ENCODE measurements at regions not wholly inside any gene's neighbourhood (a gene's known extent, or its start where the extent isn't known, plus 50 kb on each side); places are given as distances from the start of the nearest gene placed in this dataset.

DNA sequence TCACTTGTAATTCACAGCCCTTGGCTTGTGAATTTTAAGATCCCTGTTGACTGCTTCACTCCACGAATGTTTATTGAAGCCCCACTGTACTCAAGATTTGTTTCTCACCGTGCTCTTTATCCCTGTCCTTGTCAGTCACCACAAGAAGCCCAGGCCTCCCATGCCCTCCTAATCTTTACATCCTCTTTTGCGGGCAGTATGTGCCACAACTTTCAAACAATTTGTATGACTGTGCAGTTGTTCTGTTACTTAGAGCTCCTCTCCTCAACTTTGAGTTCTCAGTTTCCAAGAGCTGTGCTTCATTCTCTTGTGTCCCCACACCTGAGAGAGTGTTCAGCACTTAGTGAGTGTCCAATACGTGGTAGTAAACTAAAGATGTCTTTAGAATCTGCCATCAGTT is 467.7 kb downstream of the NKX6-1 start:
- intact Hi-C loops (cut with micrococcal nuclease; ENCODE audit: unreplicated experiment): no loop called here
- no peak overlapping the region for H3K4me3 Mint-ChIP-seq (ENCODE audit: low read depth, unreplicated experiment)
- BruUV-seq (replicated peaks): no TSS peak
- CTCF ChIA-PET: no interaction called here
- no peaks in the 10 kb centered on the region for H3K9me3 Mint-ChIP-seq (ENCODE audit: low read depth, unreplicated experiment)
- H3K4me1 Mint-ChIP-seq (ENCODE audit: low read depth, unreplicated experiment): no peaks in the 10 kb centered on the region
- H3K36me3 Mint-ChIP-seq (ENCODE audit: insufficient read depth, unreplicated experiment): no peaks in the 10 kb centered on the region
- DNase-seq: no peak
- peaks cover 28% of the 10 kb centered on the region for H3K27me3 Mint-ChIP-seq (ENCODE audit: unreplicated experiment)
- H3K27ac Mint-ChIP-seq (ENCODE audit: unreplicated experiment): no peak overlapping the region
- TF ChIP-seq, protein P1, sequence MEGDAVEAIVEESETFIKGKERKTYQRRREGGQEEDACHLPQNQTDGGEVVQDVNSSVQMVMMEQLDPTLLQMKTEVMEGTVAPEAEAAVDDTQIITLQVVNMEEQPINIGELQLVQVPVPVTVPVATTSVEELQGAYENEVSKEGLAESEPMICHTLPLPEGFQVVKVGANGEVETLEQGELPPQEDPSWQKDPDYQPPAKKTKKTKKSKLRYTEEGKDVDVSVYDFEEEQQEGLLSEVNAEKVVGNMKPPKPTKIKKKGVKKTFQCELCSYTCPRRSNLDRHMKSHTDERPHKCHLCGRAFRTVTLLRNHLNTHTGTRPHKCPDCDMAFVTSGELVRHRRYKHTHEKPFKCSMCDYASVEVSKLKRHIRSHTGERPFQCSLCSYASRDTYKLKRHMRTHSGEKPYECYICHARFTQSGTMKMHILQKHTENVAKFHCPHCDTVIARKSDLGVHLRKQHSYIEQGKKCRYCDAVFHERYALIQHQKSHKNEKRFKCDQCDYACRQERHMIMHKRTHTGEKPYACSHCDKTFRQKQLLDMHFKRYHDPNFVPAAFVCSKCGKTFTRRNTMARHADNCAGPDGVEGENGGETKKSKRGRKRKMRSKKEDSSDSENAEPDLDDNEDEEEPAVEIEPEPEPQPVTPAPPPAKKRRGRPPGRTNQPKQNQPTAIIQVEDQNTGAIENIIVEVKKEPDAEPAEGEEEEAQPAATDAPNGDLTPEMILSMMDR (IDR thresholded peaks at IDR 0.05; ENCODE audit: unreplicated experiment): no peak

DNA sequence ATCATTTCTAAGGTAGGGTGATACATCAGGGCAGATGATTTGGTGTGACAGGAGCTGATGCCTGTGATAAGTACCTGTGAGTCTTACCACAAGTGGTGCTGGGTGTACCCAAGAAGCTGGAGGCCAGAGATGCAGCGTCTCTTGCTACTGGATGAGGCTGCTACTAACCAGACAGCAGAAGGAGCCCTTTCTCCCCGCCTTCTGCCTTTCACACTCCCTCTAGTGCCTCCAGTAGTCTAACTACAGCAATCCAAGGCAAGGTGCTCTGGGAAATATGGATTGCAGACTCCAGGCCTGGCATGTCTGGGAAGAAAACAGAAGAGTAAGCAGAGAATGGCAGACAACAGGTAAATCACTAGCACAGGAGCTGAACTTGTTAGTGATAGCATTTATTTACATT is 470.8 kb downstream of the NKX6-1 start:
- intact Hi-C loops (cut with micrococcal nuclease; ENCODE audit: unreplicated experiment): no loop called here
- H3K4me1 Mint-ChIP-seq (ENCODE audit: low read depth, unreplicated experiment): no peaks in the 10 kb centered on the region
- peaks cover 42% of the 10 kb centered on the region for H3K27me3 Mint-ChIP-seq (ENCODE audit: unreplicated experiment)
- no peak overlapping the region for H3K27ac Mint-ChIP-seq (ENCODE audit: unreplicated experiment)
- no TSS peak for BruUV-seq (replicated peaks)
- CTCF ChIA-PET: interaction anchor here (0.6 kb wide), 1 partner anchor 15 kb away, joined by 3 read pairs; no protein-coding TSS in a partner anchor
- H3K4me3 Mint-ChIP-seq (ENCODE audit: low read depth, unreplicated experiment): no peak overlapping the region
- no peak for DNase-seq
- TF ChIP-seq, protein P1 (IDR thresholded peaks at IDR 0.05; ENCODE audit: unreplicated experiment): no peak
- no peaks in the 10 kb centered on the region for H3K36me3 Mint-ChIP-seq (ENCODE audit: insufficient read depth, unreplicated experiment)
- no peaks in the 10 kb centered on the region for H3K9me3 Mint-ChIP-seq (ENCODE audit: low read depth, unreplicated experiment)

DNA sequence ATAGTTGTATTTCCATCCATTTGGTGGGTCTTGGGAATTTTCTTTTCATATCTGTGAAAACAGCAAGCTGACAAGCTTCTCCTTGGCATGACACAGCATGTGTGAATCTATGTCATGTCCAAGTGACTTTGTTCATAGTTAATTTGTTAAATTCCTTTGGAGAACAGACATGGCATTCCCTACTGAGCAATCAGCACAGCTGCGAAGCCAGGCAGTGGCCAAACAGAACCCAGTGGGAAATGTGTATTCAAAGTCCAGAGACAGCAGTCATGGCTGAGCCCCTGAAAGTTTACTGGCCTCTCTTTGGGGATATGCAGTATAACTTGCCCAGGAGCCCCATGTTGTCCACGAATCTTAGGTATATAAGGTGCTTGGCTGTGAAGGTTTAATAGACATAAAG is 474.7 kb downstream of the NKX6-1 start:
- no TSS peak for BruUV-seq (replicated peaks)
- intact Hi-C loops (cut with micrococcal nuclease; ENCODE audit: unreplicated experiment): no loop called here
- H3K36me3 Mint-ChIP-seq (ENCODE audit: insufficient read depth, unreplicated experiment): peaks cover 5% of the 10 kb centered on the region
- peaks cover 40% of the 10 kb centered on the region for H3K27me3 Mint-ChIP-seq (ENCODE audit: unreplicated experiment)
- CTCF ChIA-PET: no interaction called here
- TF ChIP-seq, protein P1 (IDR thresholded peaks at IDR 0.05; ENCODE audit: unreplicated experiment): no peak
- DNase-seq: no peak
- H3K27ac Mint-ChIP-seq (ENCODE audit: unreplicated experiment): no peak overlapping the region
- H3K9me3 Mint-ChIP-seq (ENCODE audit: low read depth, unreplicated experiment): no peaks in the 10 kb centered on the region
- no peaks in the 10 kb centered on the region for H3K4me1 Mint-ChIP-seq (ENCODE audit: low read depth, unreplicated experiment)
- H3K4me3 Mint-ChIP-seq (ENCODE audit: low read depth, unreplicated experiment): no peak overlapping the region

DNA sequence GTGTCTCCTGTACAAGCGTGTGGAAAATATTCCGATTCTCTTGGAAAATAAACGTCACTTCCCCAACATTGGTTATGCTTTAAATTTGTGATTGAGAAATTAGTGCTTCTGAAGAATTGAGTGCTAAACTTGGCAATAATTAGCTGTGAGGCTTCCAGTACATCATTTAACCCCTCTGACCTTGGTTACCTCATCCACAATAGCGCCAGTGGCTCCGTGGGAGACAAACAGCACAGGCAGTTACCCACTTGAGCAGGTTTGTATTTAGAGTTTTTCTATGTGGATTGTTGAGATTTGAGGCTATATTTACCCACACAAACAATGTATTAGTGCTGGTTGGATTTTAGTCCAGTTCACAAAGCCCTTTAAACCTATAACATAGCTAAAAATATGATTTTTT is 476.5 kb downstream of the NKX6-1 start:
- H3K27me3 Mint-ChIP-seq (ENCODE audit: unreplicated experiment): peaks cover 34% of the 10 kb centered on the region
- no TSS peak for BruUV-seq (replicated peaks)
- H3K4me1 Mint-ChIP-seq (ENCODE audit: low read depth, unreplicated experiment): no peaks in the 10 kb centered on the region
- H3K9me3 Mint-ChIP-seq (ENCODE audit: low read depth, unreplicated experiment): no peaks in the 10 kb centered on the region
- intact Hi-C loops (cut with micrococcal nuclease; ENCODE audit: unreplicated experiment): no loop called here
- H3K36me3 Mint-ChIP-seq (ENCODE audit: insufficient read depth, unreplicated experiment): peaks cover 5% of the 10 kb centered on the region
- TF ChIP-seq, protein P1 (IDR thresholded peaks at IDR 0.05; ENCODE audit: unreplicated experiment): no peak
- H3K27ac Mint-ChIP-seq (ENCODE audit: unreplicated experiment): no peak overlapping the region
- CTCF ChIA-PET: no interaction called here
- H3K4me3 Mint-ChIP-seq (ENCODE audit: low read depth, unreplicated experiment): no peak overlapping the region
- DNase-seq: no peak
